Neuronal stem cell (in vitro differentiated cells): ENCODE measurements at regions not wholly inside any gene's neighbourhood (a gene's known extent, or its start where the extent isn't known, plus 50 kb on each side); places are given as distances from the start of the nearest gene placed in this dataset.

Source experiments
- DNase-seq: peaks from one replicate; pipeline ENCODE4 v3.0.0-alpha.2; 2013; ENCODE audit warnings: low spot score
- H2AFZ ChIP-seq: one replicate; pipeline ENCODE4 v1.6.1; 2013; ENCODE audit warnings: mild to moderate bottlenecking, low read length, inconsistent platforms
- H2AK5ac ChIP-seq: 2 replicates; pipeline ENCODE4 v1.6.1; 2013; ENCODE audit warnings: low read depth, mild to moderate bottlenecking, inconsistent platforms, low read length, moderate library complexity, mixed read lengths
- H2BK120ac ChIP-seq: 2 replicates; pipeline ENCODE4 v1.6.1; 2013; ENCODE audit warnings: low read depth, mild to moderate bottlenecking, inconsistent platforms, low read length, moderate library complexity, mixed read lengths
- H2BK12ac ChIP-seq: one replicate; pipeline ENCODE4 v1.6.1; 2013; ENCODE audit warnings: low read length, inconsistent platforms
- H2BK15ac ChIP-seq: 2 replicates; pipeline ENCODE4 v1.6.1; 2013; ENCODE audit warnings: mild to moderate bottlenecking, low read length, inconsistent platforms, mixed read lengths
- H2BK5ac ChIP-seq: one replicate; pipeline ENCODE4 v1.6.1; 2013; ENCODE audit warnings: inconsistent platforms, mild to moderate bottlenecking, low read length, moderate library complexity
- H3K14ac ChIP-seq: one replicate; pipeline ENCODE4 v1.6.1; 2013; ENCODE audit warnings: low read length, inconsistent platforms
- H3K18ac ChIP-seq: 2 replicates; pipeline ENCODE4 v1.6.1; 2013; ENCODE audit warnings: low read length, inconsistent platforms
- H3K23ac ChIP-seq: 2 replicates; pipeline ENCODE4 v1.6.1; 2013; ENCODE audit warnings: low read depth, mild to moderate bottlenecking, mixed read lengths, low read length, inconsistent platforms; ENCODE audit not compliant: poor library complexity
- H3K27ac ChIP-seq: replicated peaks from 3 replicates; pipeline ENCODE4 v1.5.1; 2013; ENCODE audit warnings: low read length, inconsistent platforms
- H3K27me3 ChIP-seq, 3 experiments: 2 replicates each; pipeline ENCODE4 v1.6.1; 2013; ENCODE audit warnings: low read length in 3 of 3, mild to moderate bottlenecking in 2 of 3, inconsistent platforms in 1 of 3, low read depth in 1 of 3, mixed read lengths in 1 of 3, moderate library complexity in 1 of 3; ENCODE audit not compliant: control insufficient read depth in 3 of 3, insufficient read depth in 3 of 3
- H3K36me3 ChIP-seq, 2 donors: replicated peaks in 1 of 2; 2 replicates each; pipeline ENCODE4 v1.6.1; 2013; ENCODE audit warnings: low read length in 2 of 2; ENCODE audit not compliant: control insufficient read depth in 2 of 2, insufficient read depth in 2 of 2
- H3K4ac ChIP-seq: 2 replicates; pipeline ENCODE4 v1.6.1; 2013; ENCODE audit warnings: inconsistent platforms, mild to moderate bottlenecking, low read length, moderate library complexity
- H3K4me1 ChIP-seq, 2 donors: 1 replicate in 1 of 2; 2 replicates in 1 of 2; pipeline ENCODE4 v1.6.1; 2013; ENCODE audit warnings: low read length in 2 of 2, low read depth in 1 of 2; ENCODE audit not compliant: control insufficient read depth in 2 of 2, insufficient read depth in 1 of 2
- H3K4me2 ChIP-seq: one replicate; pipeline ENCODE4 v1.6.1; 2013; ENCODE audit warnings: mild to moderate bottlenecking, low read length, inconsistent platforms; ENCODE audit not compliant: insufficient read depth, poor library complexity, severe bottlenecking
- H3K4me3 ChIP-seq, 2 donors: 2 replicates each; pipeline ENCODE4 v1.5.1; 2013; ENCODE audit warnings: low read length in 2 of 2, mild to moderate bottlenecking in 2 of 2, inconsistent platforms in 1 of 2, moderate library complexity in 1 of 2
- H3K79me1 ChIP-seq: one replicate; pipeline ENCODE4 v1.6.1; 2013; ENCODE audit warnings: low read depth, mild to moderate bottlenecking, inconsistent platforms, low read length, moderate library complexity
- H3K9ac ChIP-seq: one replicate; pipeline ENCODE4 v1.6.1; 2013; ENCODE audit warnings: mild to moderate bottlenecking, low read depth, low read length, inconsistent platforms; ENCODE audit not compliant: poor library complexity
- H3K9me3 ChIP-seq, 2 donors: replicated peaks in 1 of 2; 2 replicates each; pipeline versions ENCODE3 to v1.6.1; 2013; ENCODE audit warnings: low read length in 2 of 2, mild to moderate bottlenecking in 2 of 2, inconsistent platforms in 1 of 2, low read depth in 1 of 2, mixed read lengths in 1 of 2, moderate library complexity in 1 of 2; ENCODE audit not compliant: control insufficient read depth in 2 of 2, insufficient read depth in 1 of 2
- H4K8ac ChIP-seq: one replicate; pipeline ENCODE4 v1.6.1; 2013; ENCODE audit warnings: low read depth, mild to moderate bottlenecking, inconsistent platforms, low read length, moderate library complexity
- H4K91ac ChIP-seq: one replicate; pipeline ENCODE4 v1.6.1; 2013; ENCODE audit warnings: low read length, low read depth, mild to moderate bottlenecking, inconsistent platforms; ENCODE audit not compliant: poor library complexity
- WGBS, 2 donors: extraction: QIAGEN DNeasy Blood & Tissue Kit; methylation state at CpG; one replicate each; pipeline ENCODE4 v1.1.7; 2013; ENCODE audit warnings: missing lambda C conversion rate in 2 of 2, mixed read lengths in 1 of 2; ENCODE audit not compliant: insufficient read length in 2 of 2, insufficient replicate concordance in 1 of 2; ENCODE audit errors: extremely low coverage in 2 of 2; 5-methylcytosine and 5-hydroxymethylcytosine counted together

DNA sequence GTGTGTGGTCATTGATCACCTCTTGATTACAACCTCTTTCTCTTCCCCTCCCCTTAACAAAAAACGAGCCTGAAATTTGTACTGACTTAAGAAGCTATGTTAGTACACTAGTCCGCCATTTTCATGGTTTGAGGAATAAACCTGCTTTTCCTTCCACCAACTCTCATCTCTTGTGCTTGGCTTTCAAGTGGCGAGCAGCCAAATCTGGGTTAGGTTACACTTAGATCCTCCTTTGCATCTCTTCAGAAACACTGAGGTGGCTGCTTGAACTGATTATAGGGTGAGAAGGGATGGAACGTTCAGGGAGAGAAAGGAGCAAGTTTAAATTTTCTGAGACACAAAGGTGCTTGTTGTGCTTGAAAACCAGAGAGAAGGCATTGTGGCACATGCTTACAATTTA lies 2171.4 kb downstream of the LRRC4C start:
- Histone ChIP-seq H2BK5ac (no peak overlapping the region), H3K14ac (no peak overlapping the region), H3K4me3 (no peak overlapping the region), H3K36me3 (no peaks in the 10 kb centered on the region), H3K4ac (no peak overlapping the region), H2BK120ac (no peak overlapping the region), H3K27me3 (no peaks in the 10 kb centered on the region), H2BK12ac (no peak overlapping the region), H2AK5ac (no peak overlapping the region), H3K27ac (no peak overlapping the region), H4K91ac (no peak overlapping the region), H3K9ac (no peak overlapping the region), H3K79me1 (no peaks in the 10 kb centered on the region), H3K9me3 (no peaks in the 10 kb centered on the region), H4K8ac (no peak overlapping the region), H3K4me1 (no peaks in the 10 kb centered on the region), H3K18ac (no peak overlapping the region), H3K4me2 (no peak overlapping the region), H2BK15ac (no peak overlapping the region), H2AFZ (no peak overlapping the region), H3K23ac (no peak overlapping the region)
- DNase-seq, result no peak
- no CpG with 5 or more reads among the region's 4 CpGs for WGBS, 2 donors

GRCh38 chr11:39268176-39268690 lies 2191.2 kb downstream of the LRRC4C start:
- H3K4me3 ChIP-seq, result no peak overlapping the region
- H3K18ac ChIP-seq, result no peak overlapping the region
- no peaks in the 10 kb centered on the region for H3K27me3 ChIP-seq
- no peak overlapping the region for H3K23ac ChIP-seq
- H3K4me2 ChIP-seq, result no peak overlapping the region
- H3K9me3 ChIP-seq, result no peaks in the 10 kb centered on the region
- no peak overlapping the region for H4K8ac ChIP-seq
- no peak overlapping the region for H2BK12ac ChIP-seq
- H3K4ac ChIP-seq, result no peak overlapping the region
- H2AFZ ChIP-seq, result no peak overlapping the region
- no peak for DNase-seq
- no peak overlapping the region for H3K27ac ChIP-seq
- no peak overlapping the region for H3K14ac ChIP-seq
- no peaks in the 10 kb centered on the region for H3K4me1 ChIP-seq
- no peaks in the 10 kb centered on the region for H3K79me1 ChIP-seq
- H2AK5ac ChIP-seq, result no peak overlapping the region
- H3K9ac ChIP-seq, result no peak overlapping the region
- H2BK5ac ChIP-seq, result no peak overlapping the region
- H2BK120ac ChIP-seq, result no peak overlapping the region
- no peaks in the 10 kb centered on the region for H3K36me3 ChIP-seq
- H2BK15ac ChIP-seq, result no peak overlapping the region
- no peak overlapping the region for H4K91ac ChIP-seq
- whole genome bisulfite sequencing, 2 donors, result no CpG with 5 or more reads among the region's 3 CpGs

- Histone ChIP-seq H2BK15ac (no peak overlapping the region), H3K79me1 (no peaks in the 10 kb centered on the region), H3K4me1 (no peaks in the 10 kb centered on the region), H3K4me3 (no peak overlapping the region), H2BK12ac (no peak overlapping the region), H2AFZ (no peak overlapping the region), H3K4me2 (no peak overlapping the region), H3K36me3 (no peaks in the 10 kb centered on the region), H2BK120ac (no peak overlapping the region), H2BK5ac (no peak overlapping the region), H3K4ac (no peak overlapping the region), H3K9me3 (no peaks in the 10 kb centered on the region), H3K14ac (no peak overlapping the region), H3K23ac (no peak overlapping the region), H3K27me3 (no peaks in the 10 kb centered on the region), H3K18ac (no peak overlapping the region), H3K27ac (no peak overlapping the region), H4K91ac (no peak overlapping the region), H3K9ac (no peak overlapping the region), H4K8ac (no peak overlapping the region), H2AK5ac (no peak overlapping the region)
- WGBS, 2 donors, result no CpG with 5 or more reads among the region's 1 CpG
- DNase-seq, result no peak
These were observed 2203.8 kb downstream of the LRRC4C start for GRCh38 chr11:39255648-39256047.

- no CpG with 5 or more reads among the region's 3 CpGs for WGBS, 2 donors
- no peaks in the 10 kb centered on the region for H3K79me1 ChIP-seq
- H4K8ac ChIP-seq, result no peak overlapping the region
- H2AFZ ChIP-seq, result no peak overlapping the region
- no peak overlapping the region for H3K4me3 ChIP-seq
- no peak for DNase-seq
- H2BK120ac ChIP-seq, result no peak overlapping the region
- H3K23ac ChIP-seq, result no peak overlapping the region
- H2BK5ac ChIP-seq, result no peak overlapping the region
- H3K9me3 ChIP-seq, result no peaks in the 10 kb centered on the region
- no peak overlapping the region for H2BK15ac ChIP-seq
- H2BK12ac ChIP-seq, result no peak overlapping the region
- H3K36me3 ChIP-seq, result no peaks in the 10 kb centered on the region
- no peaks in the 10 kb centered on the region for H3K27me3 ChIP-seq
- no peak overlapping the region for H3K18ac ChIP-seq
- H3K4me2 ChIP-seq, result no peak overlapping the region
- H3K27ac ChIP-seq, result no peak overlapping the region
- no peak overlapping the region for H2AK5ac ChIP-seq
- no peak overlapping the region for H3K14ac ChIP-seq
- H3K4me1 ChIP-seq, result no peaks in the 10 kb centered on the region
- no peak overlapping the region for H3K9ac ChIP-seq
- no peak overlapping the region for H4K91ac ChIP-seq
- no peak overlapping the region for H3K4ac ChIP-seq
These were observed 2209.7 kb downstream of the LRRC4C start for GRCh38 chr11:39249566-39250365.
